ENCODE measurements at regions not wholly inside any gene's neighbourhood (a gene's known extent, or its start where the extent isn't known, plus 50 kb on each side); places are given as distances from the start of the nearest gene placed in this dataset.

DNA sequence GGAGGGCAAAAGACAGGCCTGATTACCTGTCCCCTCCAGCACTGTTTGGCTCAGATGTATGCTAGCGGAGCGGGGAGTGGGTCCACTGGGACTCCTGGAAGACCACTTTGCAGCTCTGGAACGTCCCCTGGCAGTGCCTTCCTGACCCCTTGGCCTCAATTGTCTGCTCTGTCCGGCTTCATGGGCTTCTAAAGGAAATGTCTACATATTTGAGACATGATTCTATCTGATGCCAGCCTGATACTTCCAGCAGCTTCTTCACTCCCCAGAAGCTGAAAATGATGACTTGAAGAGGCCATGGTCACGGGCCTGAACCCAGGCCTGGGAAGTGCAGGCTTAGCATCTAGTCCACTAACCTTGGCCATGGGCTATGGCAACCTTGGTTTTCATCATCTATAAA, 112.1 kb downstream of the ACAA2 start:
- Histone ChIP-seq H4K20me1 (ENCODE audit: insufficient read depth, low read length) (no peaks in the 10 kb centered on the region), H3K4me3 (ENCODE audit: low read depth in 1 of 2, low read length in 2 of 2) (no peak overlapping the region), H3K9me3 (ENCODE audit: insufficient read depth, low read length, severe bottlenecking) (no peaks in the 10 kb centered on the region), H2AFZ (ENCODE audit: low read depth, low read length) (no peak overlapping the region), H3K4me2 (ENCODE audit: insufficient read depth, low read length) (no peak overlapping the region), H3K27me3 (ENCODE audit: insufficient read depth, low read length, poor library complexity) (peaks cover 3% of the 10 kb centered on the region), H3K4me1 (ENCODE audit: insufficient read depth, low read length) (no peaks in the 10 kb centered on the region), H3K27ac (ENCODE audit: low read length) (no peak overlapping the region), H3K79me2 (ENCODE audit: insufficient read depth, low read length) (no peaks in the 10 kb centered on the region), H3K36me3 (ENCODE audit: insufficient read depth, low read length) (no peaks in the 10 kb centered on the region), H3K9ac (ENCODE audit: low read depth, low read length) (no peak overlapping the region)
- DNase-seq (no peak), ATAC-seq (ENCODE audit: insufficient read depth, low read depth) (no peak)
- TF ChIP-seq EZH2 (IDR thresholded peaks at IDR 0.05; ENCODE audit: borderline replicate concordance, low read depth, low read length, severe bottlenecking) = no peak
- TF ChIP-seq, protein P1, sequence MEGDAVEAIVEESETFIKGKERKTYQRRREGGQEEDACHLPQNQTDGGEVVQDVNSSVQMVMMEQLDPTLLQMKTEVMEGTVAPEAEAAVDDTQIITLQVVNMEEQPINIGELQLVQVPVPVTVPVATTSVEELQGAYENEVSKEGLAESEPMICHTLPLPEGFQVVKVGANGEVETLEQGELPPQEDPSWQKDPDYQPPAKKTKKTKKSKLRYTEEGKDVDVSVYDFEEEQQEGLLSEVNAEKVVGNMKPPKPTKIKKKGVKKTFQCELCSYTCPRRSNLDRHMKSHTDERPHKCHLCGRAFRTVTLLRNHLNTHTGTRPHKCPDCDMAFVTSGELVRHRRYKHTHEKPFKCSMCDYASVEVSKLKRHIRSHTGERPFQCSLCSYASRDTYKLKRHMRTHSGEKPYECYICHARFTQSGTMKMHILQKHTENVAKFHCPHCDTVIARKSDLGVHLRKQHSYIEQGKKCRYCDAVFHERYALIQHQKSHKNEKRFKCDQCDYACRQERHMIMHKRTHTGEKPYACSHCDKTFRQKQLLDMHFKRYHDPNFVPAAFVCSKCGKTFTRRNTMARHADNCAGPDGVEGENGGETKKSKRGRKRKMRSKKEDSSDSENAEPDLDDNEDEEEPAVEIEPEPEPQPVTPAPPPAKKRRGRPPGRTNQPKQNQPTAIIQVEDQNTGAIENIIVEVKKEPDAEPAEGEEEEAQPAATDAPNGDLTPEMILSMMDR (IDR thresholded peaks at IDR 0.05; ENCODE audit: borderline replicate concordance, extremely low read depth, low read length, poor library complexity, severe bottlenecking) = no peak

DNA sequence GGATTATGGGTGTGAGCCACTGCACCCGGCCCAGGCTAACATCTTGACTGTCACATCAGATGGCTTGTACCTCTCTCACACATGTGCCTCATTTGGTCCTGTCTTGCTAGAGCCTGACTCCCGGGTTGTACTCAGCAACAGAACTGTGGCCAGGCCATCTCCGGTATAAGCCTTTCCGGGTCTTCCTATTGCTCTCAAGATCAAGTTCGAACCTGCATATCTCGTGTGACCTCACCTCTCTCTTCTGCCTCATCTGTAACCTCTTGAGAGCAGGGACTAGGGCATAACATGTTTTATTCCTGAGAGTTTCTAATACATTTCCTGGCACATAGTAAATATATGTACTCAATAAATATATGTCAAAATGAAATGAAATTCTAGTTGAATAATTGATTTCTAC, 114.0 kb downstream of the ACAA2 start:
- Histone ChIP-seq H3K4me1 (ENCODE audit: insufficient read depth, low read length) (no peaks in the 10 kb centered on the region), H3K79me2 (ENCODE audit: insufficient read depth, low read length) (no peaks in the 10 kb centered on the region), H4K20me1 (ENCODE audit: insufficient read depth, low read length) (no peaks in the 10 kb centered on the region), H3K27me3 (ENCODE audit: insufficient read depth, low read length, poor library complexity) (peaks cover 3% of the 10 kb centered on the region), H3K27ac (ENCODE audit: low read length) (no peak overlapping the region), H3K4me2 (ENCODE audit: insufficient read depth, low read length) (no peak overlapping the region), H3K36me3 (ENCODE audit: insufficient read depth, low read length) (no peaks in the 10 kb centered on the region), H3K9ac (ENCODE audit: low read depth, low read length) (no peak overlapping the region), H3K4me3 (ENCODE audit: low read depth in 1 of 2, low read length in 2 of 2) (no peak overlapping the region), H2AFZ (ENCODE audit: low read depth, low read length) (no peak overlapping the region), H3K9me3 (ENCODE audit: insufficient read depth, low read length, severe bottlenecking) (no peaks in the 10 kb centered on the region)
- ATAC-seq (ENCODE audit: insufficient read depth, low read depth) = no peak
- DNase-seq = no peak
- no peak for TF ChIP-seq EZH2 (IDR thresholded peaks at IDR 0.05; ENCODE audit: borderline replicate concordance, low read depth, low read length, severe bottlenecking)
- TF ChIP-seq, protein P1 (IDR thresholded peaks at IDR 0.05; ENCODE audit: borderline replicate concordance, extremely low read depth, low read length, poor library complexity, severe bottlenecking) = no peak

DNA sequence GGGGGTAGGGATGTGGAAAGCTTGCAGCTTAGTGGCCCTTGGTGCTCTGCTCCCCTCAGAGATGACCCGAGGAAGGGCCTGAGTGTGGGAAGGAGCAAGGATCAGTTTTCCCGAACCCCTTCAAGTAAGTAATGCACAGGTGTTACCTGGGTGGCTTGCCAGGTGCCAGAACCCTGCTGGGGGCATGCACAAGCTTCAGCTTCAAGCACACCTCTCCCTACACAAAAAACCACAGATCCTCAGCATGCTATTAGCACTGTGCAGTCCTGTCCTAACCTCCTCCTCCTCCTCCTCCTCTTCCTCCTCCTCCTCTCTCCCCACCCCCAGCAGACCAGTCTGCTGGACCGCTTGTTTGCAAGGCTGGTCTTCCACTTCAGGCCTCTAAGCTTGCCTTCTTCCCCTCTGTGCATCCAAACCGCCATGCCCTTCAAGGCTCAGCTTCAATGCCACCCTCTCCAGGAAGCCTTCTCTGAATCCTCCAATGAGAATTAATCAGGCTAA, 114.8 kb downstream of the ACAA2 start:
- no peak for ATAC-seq (ENCODE audit: insufficient read depth, low read depth)
- DNase-seq = no peak

More for the DNA sequence above, 114.8 kb downstream of the ACAA2 start:
- Histone ChIP-seq H3K9ac (ENCODE audit: low read depth, low read length) (no peak overlapping the region), H3K4me2 (ENCODE audit: insufficient read depth, low read length) (no peak overlapping the region), H2AFZ (ENCODE audit: low read depth, low read length) (no peak overlapping the region), H3K9me3 (ENCODE audit: insufficient read depth, low read length, severe bottlenecking) (no peaks in the 10 kb centered on the region), H3K4me3 (ENCODE audit: low read depth in 1 of 2, low read length in 2 of 2) (no peak overlapping the region), H3K27me3 (ENCODE audit: insufficient read depth, low read length, poor library complexity) (peaks cover 3% of the 10 kb centered on the region), H3K36me3 (ENCODE audit: insufficient read depth, low read length) (no peaks in the 10 kb centered on the region), H4K20me1 (ENCODE audit: insufficient read depth, low read length) (no peaks in the 10 kb centered on the region), H3K4me1 (ENCODE audit: insufficient read depth, low read length) (no peaks in the 10 kb centered on the region), H3K27ac (ENCODE audit: low read length) (no peak overlapping the region), H3K79me2 (ENCODE audit: insufficient read depth, low read length) (no peaks in the 10 kb centered on the region)
- no peak for TF ChIP-seq EZH2 (IDR thresholded peaks at IDR 0.05; ENCODE audit: borderline replicate concordance, low read depth, low read length, severe bottlenecking)
- TF ChIP-seq, protein P1 (IDR thresholded peaks at IDR 0.05; ENCODE audit: borderline replicate concordance, extremely low read depth, low read length, poor library complexity, severe bottlenecking) = no peak
